H1 (cell line): ENCODE measurements at regions not wholly inside any gene's neighbourhood (a gene's known extent, or its start where the extent isn't known, plus 50 kb on each side); places are given as distances from the start of the nearest gene placed in this dataset.

ENCODE experiments used
- ATF2 ChIP-seq: IDR thresholded peaks from 2 replicates; pipeline ENCODE4 v1.6.1; 2012; ENCODE audit warnings: low read length, inconsistent platforms
- NANOG ChIP-seq: IDR thresholded peaks from 2 replicates; pipeline ENCODE4 v1.6.1; 2011; ENCODE audit warnings: low read length, low read depth, mild to moderate bottlenecking, inconsistent platforms; ENCODE audit not compliant: insufficient read depth, poor library complexity, severe bottlenecking
- RAD21 ChIP-seq, 2 experiments: IDR thresholded peaks in 1 of 2; conservative IDR thresholded peaks in 1 of 2; 2 replicates each; pipeline ENCODE4 v1.6.1; 2011; ENCODE audit warnings: low read depth in 2 of 2, low read length in 2 of 2, improper control_type of control experiment in 1 of 2, inconsistent platforms in 1 of 2, mild to moderate bottlenecking in 1 of 2, moderate library complexity in 1 of 2
- RNF2 ChIP-seq: fragments of 200-900, 300-1000 bp; sonication (generic); IDR thresholded peaks from 2 replicates; pipeline ENCODE4 v1.7.1; 2016; ENCODE audit warnings: borderline replicate concordance, low read depth, mild to moderate bottlenecking, antibody characterized with exemption, low read length; ENCODE audit not compliant: poor library complexity, severe bottlenecking; ENCODE audit errors: missing control alignments
- RXRA ChIP-seq: IDR thresholded peaks from 2 replicates; pipeline ENCODE4 v1.6.1; 2011; ENCODE audit warnings: low read depth, mild to moderate bottlenecking, low read length, moderate library complexity; ENCODE audit not compliant: insufficient read depth
- SP4 ChIP-seq: IDR thresholded peaks from 2 replicates; pipeline ENCODE4 v1.6.1; 2012; ENCODE audit warnings: low read length, inconsistent platforms
- USF2 ChIP-seq: IDR thresholded peaks from 2 replicates; pipeline ENCODE4 v1.6.1; 2011; ENCODE audit warnings: low read length, improper control_type of control experiment
- TF ChIP-seq, protein P1 (sequence below): fragments of 300-600 bp; sonication (generic); IDR thresholded peaks from 2 replicates; pipeline ENCODE4 v1.7.1; 2012; ENCODE audit warnings: low read length, moderate library complexity, mild to moderate bottlenecking, inconsistent platforms; ENCODE audit not compliant: insufficient replicate concordance

DNA sequence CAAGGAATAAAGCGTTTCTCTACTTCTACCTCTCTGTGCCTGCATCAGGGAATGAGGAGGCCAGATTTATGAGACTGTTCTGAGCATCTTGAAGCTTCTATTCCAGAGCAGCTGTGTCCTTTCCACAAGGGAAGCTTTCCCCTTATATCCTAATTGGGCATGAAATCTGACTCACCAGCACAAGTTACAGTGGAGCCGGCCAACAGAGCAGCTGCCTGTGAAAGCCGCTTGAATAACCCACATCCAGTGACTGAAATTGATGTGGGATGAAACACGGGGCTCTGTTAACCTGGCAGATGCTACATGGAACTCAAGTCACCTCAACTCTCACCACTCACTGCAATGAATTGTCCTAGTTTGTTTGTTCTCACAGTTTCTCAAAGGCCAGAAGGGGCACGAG lies 400.3 kb downstream of the TFAP2A start (continued):
- TF ChIP-seq, protein P1, sequence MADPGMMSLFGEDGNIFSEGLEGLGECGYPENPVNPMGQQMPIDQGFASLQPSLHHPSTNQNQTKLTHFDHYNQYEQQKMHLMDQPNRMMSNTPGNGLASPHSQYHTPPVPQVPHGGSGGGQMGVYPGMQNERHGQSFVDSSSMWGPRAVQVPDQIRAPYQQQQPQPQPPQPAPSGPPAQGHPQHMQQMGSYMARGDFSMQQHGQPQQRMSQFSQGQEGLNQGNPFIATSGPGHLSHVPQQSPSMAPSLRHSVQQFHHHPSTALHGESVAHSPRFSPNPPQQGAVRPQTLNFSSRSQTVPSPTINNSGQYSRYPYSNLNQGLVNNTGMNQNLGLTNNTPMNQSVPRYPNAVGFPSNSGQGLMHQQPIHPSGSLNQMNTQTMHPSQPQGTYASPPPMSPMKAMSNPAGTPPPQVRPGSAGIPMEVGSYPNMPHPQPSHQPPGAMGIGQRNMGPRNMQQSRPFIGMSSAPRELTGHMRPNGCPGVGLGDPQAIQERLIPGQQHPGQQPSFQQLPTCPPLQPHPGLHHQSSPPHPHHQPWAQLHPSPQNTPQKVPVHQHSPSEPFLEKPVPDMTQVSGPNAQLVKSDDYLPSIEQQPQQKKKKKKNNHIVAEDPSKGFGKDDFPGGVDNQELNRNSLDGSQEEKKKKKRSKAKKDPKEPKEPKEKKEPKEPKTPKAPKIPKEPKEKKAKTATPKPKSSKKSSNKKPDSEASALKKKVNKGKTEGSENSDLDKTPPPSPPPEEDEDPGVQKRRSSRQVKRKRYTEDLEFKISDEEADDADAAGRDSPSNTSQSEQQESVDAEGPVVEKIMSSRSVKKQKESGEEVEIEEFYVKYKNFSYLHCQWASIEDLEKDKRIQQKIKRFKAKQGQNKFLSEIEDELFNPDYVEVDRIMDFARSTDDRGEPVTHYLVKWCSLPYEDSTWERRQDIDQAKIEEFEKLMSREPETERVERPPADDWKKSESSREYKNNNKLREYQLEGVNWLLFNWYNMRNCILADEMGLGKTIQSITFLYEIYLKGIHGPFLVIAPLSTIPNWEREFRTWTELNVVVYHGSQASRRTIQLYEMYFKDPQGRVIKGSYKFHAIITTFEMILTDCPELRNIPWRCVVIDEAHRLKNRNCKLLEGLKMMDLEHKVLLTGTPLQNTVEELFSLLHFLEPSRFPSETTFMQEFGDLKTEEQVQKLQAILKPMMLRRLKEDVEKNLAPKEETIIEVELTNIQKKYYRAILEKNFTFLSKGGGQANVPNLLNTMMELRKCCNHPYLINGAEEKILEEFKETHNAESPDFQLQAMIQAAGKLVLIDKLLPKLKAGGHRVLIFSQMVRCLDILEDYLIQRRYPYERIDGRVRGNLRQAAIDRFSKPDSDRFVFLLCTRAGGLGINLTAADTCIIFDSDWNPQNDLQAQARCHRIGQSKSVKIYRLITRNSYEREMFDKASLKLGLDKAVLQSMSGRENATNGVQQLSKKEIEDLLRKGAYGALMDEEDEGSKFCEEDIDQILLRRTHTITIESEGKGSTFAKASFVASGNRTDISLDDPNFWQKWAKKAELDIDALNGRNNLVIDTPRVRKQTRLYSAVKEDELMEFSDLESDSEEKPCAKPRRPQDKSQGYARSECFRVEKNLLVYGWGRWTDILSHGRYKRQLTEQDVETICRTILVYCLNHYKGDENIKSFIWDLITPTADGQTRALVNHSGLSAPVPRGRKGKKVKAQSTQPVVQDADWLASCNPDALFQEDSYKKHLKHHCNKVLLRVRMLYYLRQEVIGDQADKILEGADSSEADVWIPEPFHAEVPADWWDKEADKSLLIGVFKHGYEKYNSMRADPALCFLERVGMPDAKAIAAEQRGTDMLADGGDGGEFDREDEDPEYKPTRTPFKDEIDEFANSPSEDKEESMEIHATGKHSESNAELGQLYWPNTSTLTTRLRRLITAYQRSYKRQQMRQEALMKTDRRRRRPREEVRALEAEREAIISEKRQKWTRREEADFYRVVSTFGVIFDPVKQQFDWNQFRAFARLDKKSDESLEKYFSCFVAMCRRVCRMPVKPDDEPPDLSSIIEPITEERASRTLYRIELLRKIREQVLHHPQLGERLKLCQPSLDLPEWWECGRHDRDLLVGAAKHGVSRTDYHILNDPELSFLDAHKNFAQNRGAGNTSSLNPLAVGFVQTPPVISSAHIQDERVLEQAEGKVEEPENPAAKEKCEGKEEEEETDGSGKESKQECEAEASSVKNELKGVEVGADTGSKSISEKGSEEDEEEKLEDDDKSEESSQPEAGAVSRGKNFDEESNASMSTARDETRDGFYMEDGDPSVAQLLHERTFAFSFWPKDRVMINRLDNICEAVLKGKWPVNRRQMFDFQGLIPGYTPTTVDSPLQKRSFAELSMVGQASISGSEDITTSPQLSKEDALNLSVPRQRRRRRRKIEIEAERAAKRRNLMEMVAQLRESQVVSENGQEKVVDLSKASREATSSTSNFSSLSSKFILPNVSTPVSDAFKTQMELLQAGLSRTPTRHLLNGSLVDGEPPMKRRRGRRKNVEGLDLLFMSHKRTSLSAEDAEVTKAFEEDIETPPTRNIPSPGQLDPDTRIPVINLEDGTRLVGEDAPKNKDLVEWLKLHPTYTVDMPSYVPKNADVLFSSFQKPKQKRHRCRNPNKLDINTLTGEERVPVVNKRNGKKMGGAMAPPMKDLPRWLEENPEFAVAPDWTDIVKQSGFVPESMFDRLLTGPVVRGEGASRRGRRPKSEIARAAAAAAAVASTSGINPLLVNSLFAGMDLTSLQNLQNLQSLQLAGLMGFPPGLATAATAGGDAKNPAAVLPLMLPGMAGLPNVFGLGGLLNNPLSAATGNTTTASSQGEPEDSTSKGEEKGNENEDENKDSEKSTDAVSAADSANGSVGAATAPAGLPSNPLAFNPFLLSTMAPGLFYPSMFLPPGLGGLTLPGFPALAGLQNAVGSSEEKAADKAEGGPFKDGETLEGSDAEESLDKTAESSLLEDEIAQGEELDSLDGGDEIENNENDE: no peak
- TF ChIP-seq SP4 (no peak), USF2 (no peak), ATF2 (no peak), RXRA (no peak), RNF2 (no peak), RAD21 (IDR thresholded peaks at IDR 0.05 in 1 of 2, conservative IDR thresholded peaks at IDR 0.05 in 1 of 2; ENCODE audit: low read depth in 2 of 2, low read length in 2 of 2) (no peak), NANOG (no peak)
